HEK293 (cell line): ENCODE measurements at regions not wholly inside any gene's neighbourhood (a gene's known extent, or its start where the extent isn't known, plus 50 kb on each side); places are given as distances from the start of the nearest gene placed in this dataset.

Experiments
- CTCF ChIA-PET: fragments of 350-600 bp; formaldehyde crosslinking; extraction: SDS; loops from one replicate; lab custom pipeline; 2021; ENCODE audit warnings: antibody characterized with exemption; lab: Yijun Ruan, JAX
- POLR2A ChIA-PET: fragments of 300-600 bp; formaldehyde crosslinking; extraction: SDS; loops from one replicate; lab custom pipeline; 2020; ENCODE audit warnings: antibody characterized with exemption, inconsistent platforms; lab: Yijun Ruan, JAX
- H3K27ac ChIP-seq: fragments of 200-500 bp; sonication (Bioruptor generic); 2 replicates; pipeline ENCODE4 v1.5.1; 2014; ENCODE audit warnings: low read depth, low read length, control low read depth, inconsistent platforms; ENCODE audit errors: extremely low read depth
- H3K36me3 ChIP-seq, 2 experiments: fragments of 200-500 bp in 1 of 2; sonication (Bioruptor generic) in 1 of 2; 1 replicate in 1 of 2; 2 replicates in 1 of 2; pipeline ENCODE4 v1.5.1; 2014 to 2017; ENCODE audit warnings: inconsistent platforms in 2 of 2, low read length in 2 of 2; ENCODE audit not compliant: control insufficient read depth in 2 of 2, insufficient read depth in 1 of 2
- H3K4me1 ChIP-seq: fragments of 200-500 bp; sonication (Bioruptor generic); 2 replicates; pipeline ENCODE4 v1.5.1; 2014; ENCODE audit warnings: mild to moderate bottlenecking, low read length, inconsistent platforms; ENCODE audit not compliant: control insufficient read depth, insufficient read depth
- H3K4me3 ChIP-seq: 2 replicates; pipeline ENCODE4 v1.5.1; 2011; ENCODE audit warnings: low read depth, mild to moderate bottlenecking, control low read depth, low read length, moderate library complexity
- H3K9me3 ChIP-seq: fragments of 200-500 bp; sonication (Bioruptor generic); 2 replicates; pipeline ENCODE4 v1.5.1; 2014; ENCODE audit warnings: low read depth, low read length, inconsistent platforms; ENCODE audit not compliant: control insufficient read depth, insufficient read depth
- AEBP2 ChIP-seq: fragments of 450-650 bp; formaldehyde crosslinking; IDR thresholded peaks from 2 replicates; pipeline ENCODE4 v1.5.1; 2016; ENCODE audit warnings: missing biosample characterization, missing genetic modification characterization, borderline replicate concordance
- EGR2 ChIP-seq: fragments of 450-650 bp; formaldehyde crosslinking; IDR thresholded peaks from 2 replicates; pipeline ENCODE4 v1.5.1; 2016; ENCODE audit warnings: low read depth, missing biosample characterization, missing genetic modification characterization
- FEZF1 ChIP-seq: fragments of 450-650 bp; formaldehyde crosslinking; IDR thresholded peaks from 2 replicates; pipeline ENCODE4 v1.5.1; 2016; ENCODE audit warnings: missing biosample characterization, missing genetic modification characterization
- GLIS1 ChIP-seq: fragments of 450-650 bp; formaldehyde crosslinking; IDR thresholded peaks from 2 replicates; pipeline ENCODE4 v1.5.1; 2016; ENCODE audit warnings: missing biosample characterization, missing genetic modification characterization
- OVOL3 ChIP-seq: fragments of 450-650 bp; formaldehyde crosslinking; IDR thresholded peaks from 2 replicates; pipeline ENCODE4 v1.5.1; 2016; ENCODE audit warnings: missing biosample characterization, missing genetic modification characterization
- SALL2 ChIP-seq: fragments of 450-650 bp; formaldehyde crosslinking; IDR thresholded peaks from 2 replicates; pipeline ENCODE4 v1.5.0; 2017; ENCODE audit warnings: missing biosample characterization, mild to moderate bottlenecking, missing genetic modification characterization, borderline replicate concordance
- YY2 ChIP-seq: fragments of 450-650 bp; formaldehyde crosslinking; IDR thresholded peaks from 2 replicates; pipeline ENCODE4 v1.5.1; 2016; ENCODE audit warnings: missing biosample characterization, missing genetic modification characterization
- ZFHX2 ChIP-seq: fragments of 450-650 bp; formaldehyde crosslinking; conservative IDR thresholded peaks from 2 replicates; pipeline ENCODE4 v1.5.1; 2016; ENCODE audit warnings: missing biosample characterization, missing genetic modification characterization
- ZFP41 ChIP-seq: fragments of 450-650 bp; formaldehyde crosslinking; IDR thresholded peaks from 2 replicates; pipeline ENCODE4 v1.5.1; 2016; ENCODE audit warnings: missing biosample characterization, missing genetic modification characterization, borderline replicate concordance
- ZNF121 ChIP-seq: fragments of 450-650 bp; formaldehyde crosslinking; IDR thresholded peaks from 2 replicates; pipeline ENCODE4 v1.5.1; 2016; ENCODE audit warnings: missing biosample characterization, missing genetic modification characterization
- ZNF132 ChIP-seq: fragments of 450-650 bp; formaldehyde crosslinking; IDR thresholded peaks from 2 replicates; pipeline ENCODE4 v1.5.1; 2017; ENCODE audit warnings: missing biosample characterization, missing genetic modification characterization, borderline replicate concordance
- ZNF133 ChIP-seq: fragments of 450-650 bp; formaldehyde crosslinking; IDR thresholded peaks from 2 replicates; pipeline ENCODE4 v1.5.1; 2016; ENCODE audit warnings: missing biosample characterization, missing genetic modification characterization
- ZNF26 ChIP-seq: fragments of 450-650 bp; formaldehyde crosslinking; IDR thresholded peaks from 2 replicates; pipeline ENCODE4 v1.5.1; 2016; ENCODE audit warnings: missing biosample characterization, missing genetic modification characterization
- ZNF350 ChIP-seq: fragments of 450-650 bp; formaldehyde crosslinking; IDR thresholded peaks from 2 replicates; pipeline ENCODE4 v1.5.0; 2017; ENCODE audit warnings: missing biosample characterization, mild to moderate bottlenecking, missing genetic modification characterization
- ZNF366 ChIP-seq: fragments of 450-650 bp; formaldehyde crosslinking; conservative IDR thresholded peaks from 2 replicates; pipeline ENCODE4 v1.5.1; 2016; ENCODE audit warnings: missing biosample characterization, missing genetic modification characterization
- ZNF398 ChIP-seq: fragments of 450-650 bp; formaldehyde crosslinking; IDR thresholded peaks from 2 replicates; pipeline ENCODE4 v1.5.1; 2017; ENCODE audit warnings: missing biosample characterization, missing genetic modification characterization
- ZNF501 ChIP-seq: fragments of 450-650 bp; formaldehyde crosslinking; IDR thresholded peaks from 2 replicates; pipeline ENCODE4 v1.5.1; 2016; ENCODE audit warnings: missing biosample characterization, missing genetic modification characterization
- ZNF830 ChIP-seq: fragments of 450-650 bp; IDR thresholded peaks from 2 replicates; pipeline ENCODE4 v1.5.0; 2018; ENCODE audit warnings: missing biosample characterization, missing genetic modification characterization, low read depth, mild to moderate bottlenecking, moderate library complexity
- ZSCAN16 ChIP-seq: fragments of 450-650 bp; formaldehyde crosslinking; IDR thresholded peaks from 2 replicates; pipeline ENCODE4 v1.5.1; 2016; ENCODE audit warnings: missing biosample characterization, missing genetic modification characterization
- ZSCAN4 ChIP-seq: fragments of 450-650 bp; formaldehyde crosslinking; IDR thresholded peaks from 2 replicates; pipeline ENCODE4 v1.5.1; 2017; ENCODE audit warnings: missing biosample characterization, missing genetic modification characterization

GRCh38 chr5:17120209-17120608 is 97.2 kb upstream of the BASP1 start:
- CTCF ChIA-PET: interaction anchor here (0.6 to 3.8 kb wide), 3 partner anchors 10 to 225 kb away, joined by 3 to 28 read pairs (median 5); no protein-coding TSS in a partner anchor
- POLR2A ChIA-PET: no interaction called here
- TF ChIP-seq ZNF121 (tag by site-specific recombination) (no peak), EGR2 (tag by site-specific recombination) (no peak), ZNF366 (no peak), GLIS1 (tag by site-specific recombination) (no peak), ZNF398 (tag by site-specific recombination) (no peak), ZSCAN4 (tag by site-specific recombination) (no peak), ZNF26 (tag by site-specific recombination) (no peak), YY2 (tag by site-specific recombination) (no peak), ZFP41 (tag by site-specific recombination) (no peak), ZNF132 (no peak), ZFHX2 (tag by site-specific recombination) (no peak), SALL2 (tag by site-specific recombination) (no peak), ZNF350 (tag by site-specific recombination) (no peak), OVOL3 (tag by site-specific recombination) (no peak)

GRCh38 chr5:17121776-17122175 is 95.7 kb upstream of the BASP1 start:
- Histone ChIP-seq H3K36me3 (no peaks in the 10 kb centered on the region), H3K4me3 (no peak overlapping the region), H3K27ac (no peak overlapping the region), H3K9me3 (no peaks in the 10 kb centered on the region), H3K4me1 (peaks cover 3% of the 10 kb centered on the region; the same call in 1 of the 2 replicates)
- CTCF ChIA-PET: interaction anchor here (0.9 to 2.3 kb wide), 2 partner anchors 10 to 431 kb away, joined by 7 to 18 read pairs; no protein-coding TSS in a partner anchor
- no peak for TF ChIP-seq ZNF830 (tag by site-specific recombination)
- POLR2A ChIA-PET: no interaction called here

More at GRCh38 chr5:17120209-17120608, 97.2 kb upstream of the BASP1 start:
- Histone ChIP-seq H3K4me1 (peaks cover 8% of the 10 kb centered on the region), H3K27ac (no peak overlapping the region), H3K36me3 (no peaks in the 10 kb centered on the region), H3K4me3 (no peak overlapping the region), H3K9me3 (no peaks in the 10 kb centered on the region)

GRCh38 chr5:17123010-17123409 is 94.4 kb upstream of the BASP1 start:
- Histone ChIP-seq H3K36me3 (no peaks in the 10 kb centered on the region), H3K9me3 (no peaks in the 10 kb centered on the region), H3K4me1 (peaks cover 3% of the 10 kb centered on the region; the same call in 1 of the 2 replicates), H3K4me3 (no peak overlapping the region), H3K27ac (no peak overlapping the region)
- ChIA-PET POLR2A (no interaction called here), CTCF (interaction anchor here (2.3 kb wide), 1 partner anchor 9 kb away, joined by 18 read pairs; no protein-coding TSS in a partner anchor)
- TF ChIP-seq ZNF133 (tag by site-specific recombination): no peak
- TF ChIP-seq ZNF501 (tag by site-specific recombination): no peak
- no peak for TF ChIP-seq ZSCAN16 (tag by site-specific recombination)
- no peak for TF ChIP-seq AEBP2 (tag by site-specific recombination)
- no peak for TF ChIP-seq FEZF1 (tag by site-specific recombination)
